Activated B cell treated with CpG ODN at 0.5 μM for 24 hours (primary cell): ENCODE measurements at regions not wholly inside any gene's neighbourhood (a gene's known extent, or its start where the extent isn't known, plus 50 kb on each side); places are given as distances from the start of the nearest gene placed in this dataset.

Source experiments
- ATAC-seq: fragments of 200-7000 bp; cut with Tn5 transposase; one replicate; pipeline ENCODE4 v1.10.0; 2021; ENCODE audit warnings: low read depth, mild to moderate bottlenecking, moderate library complexity
- CTCF ChIA-PET: fragments of 350-600 bp; sonication (Branson Sonifier 250); formaldehyde crosslinking; loops from one replicate; lab custom pipeline; 2021; ENCODE audit warnings: antibody characterized with exemption; lab: Charles Lee
- POLR2A ChIA-PET: fragments of 350-600 bp; sonication (Branson Sonifier 250); formaldehyde crosslinking; loops from one replicate; lab custom pipeline; 2021; ENCODE audit warnings: antibody characterized with exemption; lab: Charles Lee
- DNase-seq: peaks from one replicate; pipeline ENCODE4 v3.0.0; 2022
- H3K27ac Mint-ChIP-seq: one replicate; pipeline ENCODE4 v1.8.0; 2020; ENCODE audit warnings: mixed read lengths
- H3K27me3 Mint-ChIP-seq: one replicate; pipeline ENCODE4 v1.8.0; 2021; ENCODE audit warnings: mixed read lengths
- H3K36me3 Mint-ChIP-seq: one replicate; pipeline ENCODE4 v1.8.0; 2021; ENCODE audit warnings: low read depth, mixed read lengths
- H3K4me1 Mint-ChIP-seq: one replicate; pipeline ENCODE4 v1.8.0; 2021; ENCODE audit warnings: mixed read lengths
- H3K4me3 Mint-ChIP-seq: one replicate; pipeline ENCODE4 v1.8.0; 2020; ENCODE audit warnings: mild to moderate bottlenecking, mixed read lengths
- H3K9me3 Mint-ChIP-seq: one replicate; pipeline ENCODE4 v1.8.0; 2020; ENCODE audit warnings: mixed read lengths
- intact Hi-C: fragments of 100-400 bp; cut with micrococcal nuclease; formaldehyde crosslinking; loops from one replicate; pipeline ENCODE4 v1.15.1; 2024
- TF ChIP-seq, protein P1 (sequence below): fragments of 200-600 bp; IDR thresholded peaks from one replicate; pipeline ENCODE4 v1.8.0; 2022; ENCODE audit warnings: antibody characterized with exemption, mild to moderate bottlenecking

DNA sequence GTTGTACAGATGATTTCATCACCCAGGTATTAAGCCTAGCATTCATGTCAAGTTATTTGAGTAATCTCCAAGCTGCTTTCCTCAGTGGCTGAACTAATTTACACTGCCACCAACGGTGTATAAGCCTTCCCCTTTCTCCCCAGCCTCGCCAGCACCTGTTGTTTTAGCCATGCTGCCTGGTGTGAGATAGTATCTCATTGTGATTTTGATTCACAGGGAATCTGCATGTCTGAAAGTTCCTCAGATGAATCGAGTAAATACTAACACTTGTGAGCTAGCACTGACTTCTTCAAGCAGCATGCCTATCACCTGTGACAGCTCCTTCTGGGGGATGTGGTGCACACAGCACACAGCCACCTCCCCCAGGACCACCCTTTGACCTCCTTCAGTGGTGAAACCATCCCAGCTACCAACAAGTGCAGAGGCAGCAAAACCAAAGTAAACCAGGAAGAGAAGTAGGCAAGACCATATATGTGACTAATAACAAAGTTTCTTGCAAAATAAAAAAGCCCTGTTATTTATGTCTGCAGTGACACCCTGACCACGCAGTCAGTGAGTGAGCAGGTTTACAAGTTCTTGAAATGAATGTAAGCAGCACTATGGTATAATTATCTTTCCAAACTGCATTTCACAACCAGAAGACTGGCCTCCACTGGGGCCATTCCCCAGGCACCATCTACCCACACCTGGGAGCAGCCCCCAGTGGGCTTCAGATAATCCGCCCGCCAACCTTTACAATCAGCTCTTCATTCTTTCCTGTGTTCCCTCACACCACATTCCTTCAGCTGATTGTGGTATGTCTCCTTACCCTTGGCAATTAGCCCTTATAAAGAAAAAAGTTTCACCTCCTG is 173.8 kb downstream of the ETS2 start:
- POLR2A ChIA-PET, result no interaction called here
- intact Hi-C loops, result no loop called here
- H3K27me3 Mint-ChIP-seq, result peaks cover 28% of the 10 kb centered on the region
- DNase-seq, result no peak
- TF ChIP-seq, protein P1, sequence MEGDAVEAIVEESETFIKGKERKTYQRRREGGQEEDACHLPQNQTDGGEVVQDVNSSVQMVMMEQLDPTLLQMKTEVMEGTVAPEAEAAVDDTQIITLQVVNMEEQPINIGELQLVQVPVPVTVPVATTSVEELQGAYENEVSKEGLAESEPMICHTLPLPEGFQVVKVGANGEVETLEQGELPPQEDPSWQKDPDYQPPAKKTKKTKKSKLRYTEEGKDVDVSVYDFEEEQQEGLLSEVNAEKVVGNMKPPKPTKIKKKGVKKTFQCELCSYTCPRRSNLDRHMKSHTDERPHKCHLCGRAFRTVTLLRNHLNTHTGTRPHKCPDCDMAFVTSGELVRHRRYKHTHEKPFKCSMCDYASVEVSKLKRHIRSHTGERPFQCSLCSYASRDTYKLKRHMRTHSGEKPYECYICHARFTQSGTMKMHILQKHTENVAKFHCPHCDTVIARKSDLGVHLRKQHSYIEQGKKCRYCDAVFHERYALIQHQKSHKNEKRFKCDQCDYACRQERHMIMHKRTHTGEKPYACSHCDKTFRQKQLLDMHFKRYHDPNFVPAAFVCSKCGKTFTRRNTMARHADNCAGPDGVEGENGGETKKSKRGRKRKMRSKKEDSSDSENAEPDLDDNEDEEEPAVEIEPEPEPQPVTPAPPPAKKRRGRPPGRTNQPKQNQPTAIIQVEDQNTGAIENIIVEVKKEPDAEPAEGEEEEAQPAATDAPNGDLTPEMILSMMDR, result no peak
- H3K4me1 Mint-ChIP-seq, result no peaks in the 10 kb centered on the region
- H3K27ac Mint-ChIP-seq, result no peak overlapping the region
- ATAC-seq, result no peak
- no peaks in the 10 kb centered on the region for H3K36me3 Mint-ChIP-seq
- peaks cover 3% of the 10 kb centered on the region for H3K9me3 Mint-ChIP-seq
- CTCF ChIA-PET, result no interaction called here
- no peak overlapping the region for H3K4me3 Mint-ChIP-seq

DNA sequence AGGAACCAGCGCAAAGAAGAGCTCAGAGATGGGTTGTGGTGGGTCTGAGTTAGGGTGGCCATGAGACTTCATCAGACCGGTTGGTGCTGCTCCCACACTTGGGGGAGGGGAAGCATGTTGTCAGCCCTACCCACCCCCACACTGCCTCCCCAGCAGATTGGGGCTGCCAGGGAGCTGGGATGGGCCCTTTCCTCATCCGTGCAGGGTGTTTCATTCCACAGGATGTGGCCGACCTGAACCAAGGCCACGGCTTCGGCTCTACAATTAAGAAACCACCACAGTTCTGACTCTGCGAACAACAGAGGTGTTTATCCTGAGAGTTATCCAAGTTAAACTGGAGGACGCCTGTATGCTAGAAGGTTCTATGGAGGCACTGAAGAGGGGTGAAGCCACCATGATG is 171.2 kb downstream of the ETS2 start:
- POLR2A ChIA-PET, result no interaction called here
- no peaks in the 10 kb centered on the region for H3K36me3 Mint-ChIP-seq
- intact Hi-C loops, result no loop called here
- H3K4me1 Mint-ChIP-seq, result no peaks in the 10 kb centered on the region
- H3K27ac Mint-ChIP-seq, result no peak overlapping the region
- CTCF ChIA-PET, result no interaction called here
- peaks cover 12% of the 10 kb centered on the region for H3K27me3 Mint-ChIP-seq
- no peak for DNase-seq
- H3K4me3 Mint-ChIP-seq, result no peak overlapping the region
- TF ChIP-seq, protein P1, result no peak
- no peak for ATAC-seq
- H3K9me3 Mint-ChIP-seq, result no peaks in the 10 kb centered on the region

- ChIA-PET CTCF (no interaction called here), POLR2A (no interaction called here)
- no peak overlapping the region for H3K4me3 Mint-ChIP-seq
- intact Hi-C loops, result no loop called here
- H3K27me3 Mint-ChIP-seq, result peaks cover 2% of the 10 kb centered on the region
- H3K36me3 Mint-ChIP-seq, result no peaks in the 10 kb centered on the region
- TF ChIP-seq, protein P1, result no peak
- no peaks in the 10 kb centered on the region for H3K4me1 Mint-ChIP-seq
- H3K9me3 Mint-ChIP-seq, result no peaks in the 10 kb centered on the region
- no peak for ATAC-seq
- DNase-seq, result no peak
- H3K27ac Mint-ChIP-seq, result no peak overlapping the region
Observed at GRCh38 chr21:38973552-38973951, 167.8 kb downstream of the ETS2 start.

- Mint-ChIP-seq H3K36me3 (no peaks in the 10 kb centered on the region), H3K27me3 (no peaks in the 10 kb centered on the region), H3K4me3 (no peak overlapping the region), H3K27ac (no peak overlapping the region), H3K9me3 (no peaks in the 10 kb centered on the region), H3K4me1 (no peaks in the 10 kb centered on the region)
- DNase-seq, result no peak
- TF ChIP-seq, protein P1, result no peak
- ChIA-PET POLR2A (no interaction called here), CTCF (no interaction called here)
- intact Hi-C loops, result no loop called here
- ATAC-seq, result no peak
Observed at GRCh38 chr21:38972078-38972477, 166.3 kb downstream of the ETS2 start.

- DNase-seq (no peak), ATAC-seq (no peak)
- CTCF ChIA-PET, result no interaction called here
- Mint-ChIP-seq H3K4me1 (no peaks in the 10 kb centered on the region), H3K27me3 (no peaks in the 10 kb centered on the region), H3K4me3 (no peak overlapping the region), H3K9me3 (no peaks in the 10 kb centered on the region), H3K27ac (no peak overlapping the region), H3K36me3 (no peaks in the 10 kb centered on the region)
- POLR2A ChIA-PET, result interaction anchor here (0.6 kb wide), 1 partner anchor 215 kb away, joined by 4 read pairs; no protein-coding TSS in a partner anchor
- intact Hi-C loops, result no loop called here
- TF ChIP-seq, protein P1, result no peak
Observed at GRCh38 chr21:38970765-38971164, 165.0 kb downstream of the ETS2 start.
